ENCODE measurements at regions not wholly inside any gene's neighbourhood (a gene's known extent, or its start where the extent isn't known, plus 50 kb on each side); places are given as distances from the start of the nearest gene placed in this dataset.

GRCh38 chr4:112775801-112776200 is 138.9 kb downstream of the LARP7 start:
- TF ChIP-seq POLR2A (IDR thresholded peaks at IDR 0.05; ENCODE audit: low read depth, low read length) (no peak), CTCF (conservative IDR thresholded peaks at IDR 0.05; ENCODE audit: low read depth, low read length) (no peak), ELK1 (IDR thresholded peaks at IDR 0.05; ENCODE audit: borderline replicate concordance, low read depth, low read length) (no peak), BHLHE40 (IDR thresholded peaks at IDR 0.05; ENCODE audit: low read depth, low read length) (no peak), RFX5 (IDR thresholded peaks at IDR 0.05; ENCODE audit: low read depth, low read length) (no peak), MAFK (IDR thresholded peaks at IDR 0.05; ENCODE audit: low read depth, low read length) (no peak), USF2 (IDR thresholded peaks at IDR 0.05; ENCODE audit: low read depth, low read length) (no peak), MXI1 (IDR thresholded peaks at IDR 0.05; ENCODE audit: borderline replicate concordance, low read depth, low read length) (no peak), CEBPB (IDR thresholded peaks at IDR 0.05; ENCODE audit: low read depth, low read length) (no peak), CHD1 (IDR thresholded peaks at IDR 0.05; ENCODE audit: low read depth, low read length) (no peak), RCOR1 (IDR thresholded peaks at IDR 0.05; ENCODE audit: insufficient replicate concordance, low read length) (no peak), RAD21 (IDR thresholded peaks at IDR 0.05; ENCODE audit: low read length) (no peak), FOS (IDR thresholded peaks at IDR 0.05; ENCODE audit: low read depth, low read length) (no peak), MAZ (IDR thresholded peaks at IDR 0.05; ENCODE audit: borderline replicate concordance, low read depth, low read length) (no peak)

Measured in IMR-90 (cell line).